ENCODE measurements at regions not wholly inside any gene's neighbourhood (a gene's known extent, or its start where the extent isn't known, plus 50 kb on each side); places are given as distances from the start of the nearest gene placed in this dataset.

- ChIA-PET POLR2A (no interaction called here), CTCF (no interaction called here)
- TF ChIP-seq PKNOX1 (IDR thresholded peaks at IDR 0.05) (no peak), HDGF (IDR thresholded peaks at IDR 0.05; ENCODE audit: borderline replicate concordance) (no peak), SP1 (IDR thresholded peaks at IDR 0.05) (no peak), TARDBP (IDR thresholded peaks at IDR 0.05) (no peak), LEF1 (IDR thresholded peaks at IDR 0.05; ENCODE audit: borderline replicate concordance) (no peak), SUZ12 (IDR thresholded peaks at IDR 0.05) (no peak), FOXM1 (IDR thresholded peaks at IDR 0.05; ENCODE audit: borderline replicate concordance) (no peak), BHLHE40 (IDR thresholded peaks at IDR 0.05; ENCODE audit: borderline replicate concordance) (no peak), ZNF384 (IDR thresholded peaks at IDR 0.05) (no peak), ARNT (IDR thresholded peaks at IDR 0.05) (no peak), FOXA1 (IDR thresholded peaks at IDR 0.05) (no peak), FOXK2 (IDR thresholded peaks at IDR 0.05) (no peak), ELF4 (IDR thresholded peaks at IDR 0.05) (no peak), L3MBTL2 (conservative IDR thresholded peaks at IDR 0.05) (no peak), NFRKB (IDR thresholded peaks at IDR 0.05) (no peak), CTBP1 (IDR thresholded peaks at IDR 0.05; ENCODE audit: borderline replicate concordance) (no peak)
- no peak for DNase-seq (ENCODE audit: extremely low spot score)
These were observed 53.4 kb upstream of the GJB5 start for GRCh38 chr1:34701326-34702060.
